ENCODE measurements at regions not wholly inside any gene's neighbourhood (a gene's known extent, or its start where the extent isn't known, plus 50 kb on each side); places are given as distances from the start of the nearest gene placed in this dataset.

GRCh38 chr20:39785252-39785917 is 823.2 kb downstream of the DHX35 start:
- no peaks in the 10 kb centered on the region for H3K79me2 ChIP-seq
- no peaks in the 10 kb centered on the region for H3K9me2 ChIP-seq (replicated peaks; ENCODE audit: insufficient read depth)
- WGBS (ENCODE audit: low lambda C conversion rate, missing lambda C conversion rate), result 88% methylated on average over 4 of the region's 4 CpGs
- H3K27me3 ChIP-seq, result no peaks in the 10 kb centered on the region
- H3K36me3 ChIP-seq (replicated peaks; ENCODE audit: insufficient read depth, low read depth), result no peaks in the 10 kb centered on the region
- H3K4me1 ChIP-seq (ENCODE audit: insufficient read depth), result no peaks in the 10 kb centered on the region
- no peak overlapping the region for H3K27ac ChIP-seq
- no peaks in the 10 kb centered on the region for H4K20me1 ChIP-seq (ENCODE audit: insufficient read depth, poor library complexity, severe bottlenecking)
- no peak overlapping the region for H3K4me3 ChIP-seq
- no peaks in the 10 kb centered on the region for H3K9me3 ChIP-seq (ENCODE audit: low read depth)
- DNase-seq (ENCODE audit: low spot score), result no peak
- H2AFZ ChIP-seq, result no peak overlapping the region
- H3K4me2 ChIP-seq, result no peak overlapping the region
- TF ChIP-seq EZH2phosphoT487 (IDR thresholded peaks at IDR 0.05; ENCODE audit: low read depth, severe bottlenecking, unreplicated experiment) (no peak), EZH2 (IDR thresholded peaks at IDR 0.05; ENCODE audit: borderline replicate concordance) (no peak)
- TF ChIP-seq, protein P1, sequence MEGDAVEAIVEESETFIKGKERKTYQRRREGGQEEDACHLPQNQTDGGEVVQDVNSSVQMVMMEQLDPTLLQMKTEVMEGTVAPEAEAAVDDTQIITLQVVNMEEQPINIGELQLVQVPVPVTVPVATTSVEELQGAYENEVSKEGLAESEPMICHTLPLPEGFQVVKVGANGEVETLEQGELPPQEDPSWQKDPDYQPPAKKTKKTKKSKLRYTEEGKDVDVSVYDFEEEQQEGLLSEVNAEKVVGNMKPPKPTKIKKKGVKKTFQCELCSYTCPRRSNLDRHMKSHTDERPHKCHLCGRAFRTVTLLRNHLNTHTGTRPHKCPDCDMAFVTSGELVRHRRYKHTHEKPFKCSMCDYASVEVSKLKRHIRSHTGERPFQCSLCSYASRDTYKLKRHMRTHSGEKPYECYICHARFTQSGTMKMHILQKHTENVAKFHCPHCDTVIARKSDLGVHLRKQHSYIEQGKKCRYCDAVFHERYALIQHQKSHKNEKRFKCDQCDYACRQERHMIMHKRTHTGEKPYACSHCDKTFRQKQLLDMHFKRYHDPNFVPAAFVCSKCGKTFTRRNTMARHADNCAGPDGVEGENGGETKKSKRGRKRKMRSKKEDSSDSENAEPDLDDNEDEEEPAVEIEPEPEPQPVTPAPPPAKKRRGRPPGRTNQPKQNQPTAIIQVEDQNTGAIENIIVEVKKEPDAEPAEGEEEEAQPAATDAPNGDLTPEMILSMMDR (IDR thresholded peaks at IDR 0.05; ENCODE audit: poor library complexity), result no peak

DNA sequence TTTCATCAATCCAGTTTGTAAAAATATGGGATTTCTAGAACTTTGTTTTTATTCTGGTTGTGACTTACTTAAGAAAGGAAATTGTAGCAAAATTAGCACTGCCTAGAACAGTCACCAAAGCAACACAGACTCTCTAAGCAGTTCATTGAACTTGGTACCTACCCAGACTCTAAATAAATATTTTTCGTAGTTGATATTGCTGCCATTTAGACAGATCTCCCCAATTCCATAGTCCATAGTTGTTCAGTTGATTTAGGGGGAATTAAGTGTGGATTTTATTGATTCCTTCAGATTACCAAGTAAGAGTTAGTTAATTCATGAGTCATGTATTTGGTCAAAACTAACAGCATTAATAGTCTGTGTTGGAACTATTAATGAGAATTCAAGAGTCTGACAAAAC is 822.5 kb downstream of the DHX35 start:
- Histone ChIP-seq H3K27ac (no peak overlapping the region), H4K20me1 (ENCODE audit: insufficient read depth, poor library complexity, severe bottlenecking) (no peaks in the 10 kb centered on the region), H3K9me2 (replicated peaks; ENCODE audit: insufficient read depth) (no peaks in the 10 kb centered on the region), H2AFZ (no peak overlapping the region), H3K79me2 (no peaks in the 10 kb centered on the region), H3K4me1 (ENCODE audit: insufficient read depth) (no peaks in the 10 kb centered on the region), H3K4me2 (no peak overlapping the region), H3K27me3 (no peaks in the 10 kb centered on the region), H3K9me3 (ENCODE audit: low read depth) (no peaks in the 10 kb centered on the region), H3K36me3 (replicated peaks; ENCODE audit: insufficient read depth, low read depth) (no peaks in the 10 kb centered on the region), H3K4me3 (no peak overlapping the region)
- 91% methylated on average over 1 of the region's 1 CpG for WGBS (ENCODE audit: low lambda C conversion rate, missing lambda C conversion rate)
- TF ChIP-seq EZH2 (IDR thresholded peaks at IDR 0.05; ENCODE audit: borderline replicate concordance) (no peak), EZH2phosphoT487 (IDR thresholded peaks at IDR 0.05; ENCODE audit: low read depth, severe bottlenecking, unreplicated experiment) (no peak)
- TF ChIP-seq, protein P1 (IDR thresholded peaks at IDR 0.05; ENCODE audit: poor library complexity), result no peak
- DNase-seq (ENCODE audit: low spot score), result no peak

DNA sequence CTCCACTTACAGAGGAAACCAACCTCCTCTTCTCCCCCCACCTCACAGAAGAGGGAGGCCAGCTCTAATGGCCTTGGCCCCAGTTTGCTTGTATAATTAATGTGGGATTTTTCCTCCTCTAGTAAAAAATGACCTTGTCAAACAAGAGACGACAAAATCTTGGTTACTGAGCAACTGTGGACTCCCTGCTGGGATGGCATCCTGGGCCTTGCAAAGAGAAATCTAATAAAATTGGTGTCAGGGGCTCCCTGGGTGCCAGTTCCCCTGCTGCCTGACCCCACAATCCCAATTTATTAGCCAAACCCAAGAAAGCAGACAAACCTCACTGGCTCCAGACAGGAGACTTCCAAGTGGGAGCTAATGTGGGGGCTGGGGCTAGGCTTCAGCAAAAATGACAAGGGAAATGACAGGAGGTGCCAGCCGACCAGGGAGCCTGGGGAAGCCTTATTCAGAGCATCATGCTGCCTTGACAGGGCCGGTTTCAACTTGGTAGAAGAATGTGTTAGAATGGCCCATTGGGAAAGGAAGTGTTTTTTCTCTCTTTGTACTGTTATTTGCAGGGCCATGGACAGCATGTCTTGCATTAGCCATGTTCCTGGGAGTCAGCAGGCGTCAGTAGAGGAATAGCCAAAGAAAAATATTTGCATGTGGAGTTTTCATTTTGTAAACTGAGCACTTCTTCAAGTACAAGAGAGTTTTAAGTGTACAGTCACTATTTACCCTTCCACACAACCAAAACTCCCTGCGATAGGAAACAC is 816.9 kb downstream of the DHX35 start:
- Histone ChIP-seq H3K9me3 (ENCODE audit: low read depth) (no peaks in the 10 kb centered on the region), H3K36me3 (replicated peaks; ENCODE audit: insufficient read depth, low read depth) (no peaks in the 10 kb centered on the region), H3K27me3 (no peaks in the 10 kb centered on the region), H3K9me2 (replicated peaks; ENCODE audit: insufficient read depth) (no peaks in the 10 kb centered on the region), H4K20me1 (ENCODE audit: insufficient read depth, poor library complexity, severe bottlenecking) (no peaks in the 10 kb centered on the region), H3K4me1 (ENCODE audit: insufficient read depth) (peaks cover 5% of the 10 kb centered on the region), H3K4me3 (no peak overlapping the region), H2AFZ (no peak overlapping the region), H3K4me2 (no peak overlapping the region), H3K27ac (no peak overlapping the region), H3K79me2 (no peaks in the 10 kb centered on the region)
- no peak for DNase-seq (ENCODE audit: low spot score)
- TF ChIP-seq EZH2 (IDR thresholded peaks at IDR 0.05; ENCODE audit: borderline replicate concordance) (no peak), EZH2phosphoT487 (IDR thresholded peaks at IDR 0.05; ENCODE audit: low read depth, severe bottlenecking, unreplicated experiment) (no peak)
- TF ChIP-seq, protein P1 (IDR thresholded peaks at IDR 0.05; ENCODE audit: poor library complexity), result no peak
- WGBS (ENCODE audit: low lambda C conversion rate, missing lambda C conversion rate), result 58% methylated on average over 5 of the region's 5 CpGs
